ENCODE measurements at regions not wholly inside any gene's neighbourhood (a gene's known extent, or its start where the extent isn't known, plus 50 kb on each side); places are given as distances from the start of the nearest gene placed in this dataset.

GRCh38 chr5:51194671-51195070 lies 188.6 kb upstream of the ISL1 start:
- Histone ChIP-seq H3K36me3 (ENCODE audit: insufficient read depth, low read length, poor library complexity, severe bottlenecking) (no peaks in the 10 kb centered on the region), H3K9me3 (ENCODE audit: low read depth, low read length, poor library complexity, severe bottlenecking) (no peaks in the 10 kb centered on the region), H3K4me3 (ENCODE audit: low read depth, low read length, poor library complexity, severe bottlenecking) (no peak overlapping the region), H3K27ac (ENCODE audit: low read depth, low read length, poor library complexity, severe bottlenecking) (no peak overlapping the region), H3K4me1 (ENCODE audit: insufficient read depth, low read length, poor library complexity, severe bottlenecking) (peaks cover 5% of the 10 kb centered on the region), H3K27me3 (replicated peaks; ENCODE audit: insufficient read depth, low read depth, low read length, poor library complexity) (no peaks in the 10 kb centered on the region)
- BruUV-seq (replicated peaks) = no TSS peak
- intact Hi-C loops (cut with micrococcal nuclease; ENCODE audit: unreplicated experiment) = no loop called here
- TF ChIP-seq CTCF (conservative IDR thresholded peaks at IDR 0.05; ENCODE audit: low read depth, low read length) = no peak
- TF ChIP-seq EZH2 (IDR thresholded peaks at IDR 0.05; ENCODE audit: borderline replicate concordance, low read depth, low read length, poor library complexity, severe bottlenecking) = no peak
- CTCF ChIA-PET = no interaction called here
- DNase-seq (ENCODE audit: low spot score) = peak; percentile 60
- POLR2A ChIA-PET (ENCODE audit: low non-redundant PET) = no interaction called here

GRCh38 chr5:51201024-51201423 lies 182.2 kb upstream of the ISL1 start:
- intact Hi-C loops (cut with micrococcal nuclease; ENCODE audit: unreplicated experiment) = no loop called here
- Histone ChIP-seq H3K4me3 (ENCODE audit: low read depth, low read length, poor library complexity, severe bottlenecking) (no peak overlapping the region), H3K27me3 (replicated peaks; ENCODE audit: insufficient read depth, low read depth, low read length, poor library complexity) (no peaks in the 10 kb centered on the region), H3K4me1 (ENCODE audit: insufficient read depth, low read length, poor library complexity, severe bottlenecking) (peaks cover 9% of the 10 kb centered on the region), H3K36me3 (ENCODE audit: insufficient read depth, low read length, poor library complexity, severe bottlenecking) (no peaks in the 10 kb centered on the region), H3K9me3 (ENCODE audit: low read depth, low read length, poor library complexity, severe bottlenecking) (no peaks in the 10 kb centered on the region), H3K27ac (ENCODE audit: low read depth, low read length, poor library complexity, severe bottlenecking) (no peak overlapping the region)
- CTCF ChIA-PET = no interaction called here
- POLR2A ChIA-PET (ENCODE audit: low non-redundant PET) = no interaction called here
- DNase-seq (ENCODE audit: low spot score) = no peak
- TF ChIP-seq CTCF (conservative IDR thresholded peaks at IDR 0.05; ENCODE audit: low read depth, low read length) (no peak), EZH2 (IDR thresholded peaks at IDR 0.05; ENCODE audit: borderline replicate concordance, low read depth, low read length, poor library complexity, severe bottlenecking) (no peak)
- BruUV-seq (replicated peaks) = no TSS peak

- H3K4me1 ChIP-seq (ENCODE audit: insufficient read depth, low read length, poor library complexity, severe bottlenecking) = peaks cover 9% of the 10 kb centered on the region
- TF ChIP-seq CTCF (conservative IDR thresholded peaks at IDR 0.05; ENCODE audit: low read depth, low read length) = no peak
- intact Hi-C loops (cut with micrococcal nuclease; ENCODE audit: unreplicated experiment) = no loop called here
- POLR2A ChIA-PET (ENCODE audit: low non-redundant PET) = no interaction called here
- CTCF ChIA-PET = no interaction called here
- H3K27me3 ChIP-seq (replicated peaks; ENCODE audit: insufficient read depth, low read depth, low read length, poor library complexity) = no peaks in the 10 kb centered on the region
- no peak overlapping the region for H3K4me3 ChIP-seq (ENCODE audit: low read depth, low read length, poor library complexity, severe bottlenecking)
- no peak overlapping the region for H3K27ac ChIP-seq (ENCODE audit: low read depth, low read length, poor library complexity, severe bottlenecking)
- no peak for DNase-seq (ENCODE audit: low spot score)
- no peaks in the 10 kb centered on the region for H3K9me3 ChIP-seq (ENCODE audit: low read depth, low read length, poor library complexity, severe bottlenecking)
- no peaks in the 10 kb centered on the region for H3K36me3 ChIP-seq (ENCODE audit: insufficient read depth, low read length, poor library complexity, severe bottlenecking)
- no TSS peak for BruUV-seq (replicated peaks)
These were observed 181.5 kb upstream of the ISL1 start for GRCh38 chr5:51201708-51202107.
